GM18498 (cell line): ENCODE measurements at regions not wholly inside any gene's neighbourhood (a gene's known extent, or its start where the extent isn't known, plus 50 kb on each side); places are given as distances from the start of the nearest gene placed in this dataset.

Experiments
- ATAC-seq: cut with Tn5 transposase; IDR thresholded peaks from one replicate; pipeline ENCODE4 v1.9.1; 2021; ENCODE audit warnings: mild to moderate bottlenecking, moderate library complexity; ENCODE audit not compliant: unreplicated experiment

DNA sequence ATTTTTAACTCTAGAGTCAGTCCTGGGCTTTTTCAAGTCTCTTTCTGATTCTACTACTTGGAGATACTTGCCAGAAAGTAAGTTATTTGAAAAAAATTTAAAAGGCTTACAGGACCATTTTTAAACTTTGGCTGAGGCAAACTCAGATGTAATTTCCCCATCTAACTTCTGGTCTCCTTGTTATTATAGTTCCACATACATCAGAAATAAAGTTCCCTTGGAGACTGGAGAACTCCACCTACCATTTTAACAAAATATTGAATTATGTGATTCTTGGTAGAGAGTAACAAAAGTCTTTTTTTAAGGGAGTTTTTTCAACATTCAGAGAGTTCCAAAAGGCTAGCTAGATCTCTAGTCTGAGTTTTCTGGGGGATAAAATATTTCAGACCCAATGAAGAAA lies 56.3 kb upstream of the SNX2 start:
- no peak for ATAC-seq

DNA sequence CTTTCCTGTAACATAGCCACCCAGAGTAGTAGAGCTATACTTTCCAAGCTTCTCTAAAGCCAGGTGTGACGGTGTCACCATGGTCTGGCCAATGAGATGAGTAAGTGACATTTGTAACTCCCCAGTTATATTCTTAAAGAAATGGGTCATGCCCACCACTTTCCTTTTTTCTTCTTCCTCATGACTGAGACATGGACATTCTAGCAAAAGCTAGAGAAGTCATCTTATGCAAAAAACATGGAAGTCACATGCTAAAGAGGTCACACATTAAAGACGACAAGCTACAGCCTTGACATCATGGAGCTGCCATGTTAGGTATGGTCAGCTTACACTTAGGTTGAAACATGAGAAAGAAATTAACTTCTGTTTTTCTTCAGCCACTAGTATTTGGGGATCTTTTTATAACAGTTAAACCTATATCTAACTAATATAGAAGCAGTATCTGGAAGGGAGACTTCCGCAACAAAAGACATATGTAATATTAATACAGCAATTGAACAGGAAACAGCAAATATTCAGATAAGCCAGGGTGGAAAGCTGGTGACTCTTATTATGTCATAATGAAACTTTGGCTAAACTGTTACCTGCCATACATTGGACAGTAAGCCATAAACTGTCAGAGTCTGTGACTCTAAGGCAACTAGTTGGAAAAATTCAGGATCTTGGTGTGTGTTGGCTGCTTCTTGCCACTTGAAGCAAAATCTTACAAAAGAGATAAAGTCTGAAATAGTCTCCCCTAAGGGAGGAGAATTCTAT lies 54.7 kb upstream of the SNX2 start:
- ATAC-seq: no peak

DNA sequence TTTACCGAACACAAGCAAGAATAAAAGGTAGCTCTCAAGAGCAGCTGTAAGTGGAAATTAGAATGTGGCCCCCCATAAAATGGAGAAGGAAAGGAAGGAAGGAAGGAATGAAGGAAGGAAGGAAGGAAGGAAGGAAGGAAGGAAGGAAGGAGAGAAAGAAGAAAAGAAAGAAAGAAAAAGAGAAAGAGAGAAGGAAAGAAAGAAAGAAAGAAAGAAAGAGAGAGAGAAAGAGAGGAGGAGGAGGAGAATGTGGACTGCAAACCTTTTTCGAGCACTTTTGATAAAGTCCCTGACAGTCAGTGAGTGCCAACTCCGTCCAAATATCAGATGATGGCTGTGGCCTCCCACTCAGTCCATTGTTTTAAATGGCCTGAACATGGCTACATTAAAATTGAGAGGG lies 53.8 kb upstream of the SNX2 start:
- ATAC-seq: no peak

DNA sequence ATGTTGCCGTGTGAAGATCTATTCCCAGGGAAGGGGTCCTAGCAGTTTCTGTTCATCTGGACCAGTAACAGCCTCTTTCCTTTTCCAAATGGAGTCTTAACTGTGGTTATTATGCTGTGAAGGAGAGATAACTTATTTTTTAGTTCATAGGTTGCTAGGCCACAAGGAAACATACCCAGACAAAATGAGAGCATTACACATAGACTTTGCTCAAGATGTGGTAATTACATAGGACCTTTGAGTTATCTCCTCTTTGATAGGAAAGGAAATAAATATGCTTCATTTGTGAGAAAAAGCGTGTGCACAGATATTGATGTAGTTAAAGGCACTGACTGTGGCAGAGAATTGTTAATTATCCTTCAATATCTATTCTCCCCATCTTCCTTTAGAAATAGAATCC lies 52.5 kb upstream of the SNX2 start:
- ATAC-seq: no peak

DNA sequence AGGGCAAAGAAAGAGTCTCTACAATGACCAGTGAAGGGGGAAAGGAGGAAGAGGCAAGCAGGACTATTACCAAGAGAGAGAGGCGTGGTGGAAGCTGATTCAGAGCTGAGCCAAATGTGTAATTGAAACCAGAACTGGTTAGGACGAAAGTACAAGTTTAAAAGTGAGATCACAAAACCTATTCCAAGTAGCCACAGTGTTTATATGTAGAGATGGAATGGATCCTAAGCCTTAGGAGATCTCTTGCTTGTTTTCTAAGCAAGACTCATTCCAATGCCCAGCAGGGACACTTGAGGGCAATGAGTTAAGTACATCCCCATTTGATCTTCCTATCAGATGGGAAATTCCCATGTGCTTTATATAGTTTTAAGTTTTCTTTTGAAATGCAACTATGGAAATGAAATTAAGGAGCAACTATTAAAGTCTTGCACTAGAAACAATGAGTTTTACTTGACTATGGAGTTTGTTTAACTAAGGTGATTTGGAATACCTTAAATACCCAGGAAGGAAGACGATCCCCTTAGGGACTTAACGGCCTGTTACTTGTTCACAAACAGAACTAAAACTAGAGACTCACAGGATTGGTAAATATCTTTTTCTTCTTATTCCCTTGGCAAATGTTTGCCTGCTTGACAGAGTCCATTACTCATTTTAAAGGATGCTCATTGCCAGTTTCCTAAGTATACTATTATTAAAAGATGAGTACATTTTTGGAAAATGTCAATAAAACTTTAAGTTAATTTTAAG lies 51.1 kb upstream of the SNX2 start:
- peak; percentile 93 for ATAC-seq
